ENCODE measurements at regions not wholly inside any gene's neighbourhood (a gene's known extent, or its start where the extent isn't known, plus 50 kb on each side); places are given as distances from the start of the nearest gene placed in this dataset.
A peak's percentile ranks its signal among the peaks of the same experiment; 100 is the strongest.
"Not testable (repeated sequence)": the region's sequence is repeated elsewhere in the genome, so short reads cannot be mapped to it uniquely, and the experiment has no call there.

DNA sequence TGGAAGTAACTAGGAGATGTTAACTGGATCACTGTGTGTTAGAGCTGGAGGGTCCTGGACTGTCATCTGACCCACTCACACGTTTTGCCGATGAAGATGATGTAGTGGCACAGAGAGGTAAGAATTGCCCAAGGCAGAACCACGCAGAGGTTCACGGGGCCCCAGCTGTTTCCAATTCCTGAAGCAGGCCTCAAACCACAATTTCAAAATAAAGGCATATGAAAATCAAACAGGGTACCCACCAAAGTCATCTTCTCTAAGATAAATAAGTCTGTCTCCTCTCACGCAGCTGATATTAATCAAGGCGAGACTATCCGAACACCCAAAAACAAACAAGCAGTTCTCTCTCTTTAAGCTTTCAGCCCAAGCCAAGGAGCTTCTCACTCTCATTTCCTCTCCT, 113.3 kb upstream of the JCAD start:
- DNase-seq (ENCODE audit: extremely low read depth, low read depth): no peak

DNA sequence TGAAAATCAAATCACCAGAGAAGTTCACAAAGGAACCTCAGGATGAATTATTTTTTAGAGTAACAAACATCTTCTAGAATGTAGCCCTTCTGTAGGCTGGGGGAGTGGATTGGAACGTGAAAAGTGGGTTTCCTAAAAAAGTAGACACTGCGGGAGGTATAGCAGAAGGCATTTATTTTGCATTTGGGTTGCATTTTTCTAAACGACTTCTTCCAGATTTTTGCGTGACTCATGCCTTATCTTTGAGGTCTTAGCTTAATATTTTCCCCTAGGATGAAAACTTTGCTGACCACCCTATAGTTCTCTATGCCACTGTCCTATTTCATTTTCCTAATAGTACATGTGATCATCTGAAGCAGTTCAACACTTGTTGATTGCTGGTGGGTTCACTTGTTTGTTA, 112.7 kb upstream of the JCAD start:
- DNase-seq (ENCODE audit: extremely low read depth, low read depth): no peak

DNA sequence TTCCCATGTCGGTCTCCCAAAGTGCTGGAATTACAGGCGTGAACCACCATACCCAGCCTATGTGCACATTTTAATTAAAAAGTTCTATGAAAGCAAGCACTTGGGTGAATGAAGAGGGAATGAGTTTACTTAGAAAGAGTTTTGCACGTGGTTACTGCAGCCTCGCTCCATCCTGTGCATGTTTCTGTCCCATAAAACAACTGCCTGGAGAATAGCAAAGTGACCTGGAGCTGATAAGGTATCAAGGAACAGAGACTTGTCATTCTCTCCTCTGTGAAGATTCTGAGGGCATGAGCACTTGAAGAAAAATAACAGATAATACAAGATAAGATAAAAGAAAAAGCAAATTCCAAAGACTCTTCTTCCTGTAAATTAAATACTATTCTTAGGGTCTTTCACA, 112.2 kb upstream of the JCAD start:
- DNase-seq (ENCODE audit: extremely low read depth, low read depth): no peak

DNA sequence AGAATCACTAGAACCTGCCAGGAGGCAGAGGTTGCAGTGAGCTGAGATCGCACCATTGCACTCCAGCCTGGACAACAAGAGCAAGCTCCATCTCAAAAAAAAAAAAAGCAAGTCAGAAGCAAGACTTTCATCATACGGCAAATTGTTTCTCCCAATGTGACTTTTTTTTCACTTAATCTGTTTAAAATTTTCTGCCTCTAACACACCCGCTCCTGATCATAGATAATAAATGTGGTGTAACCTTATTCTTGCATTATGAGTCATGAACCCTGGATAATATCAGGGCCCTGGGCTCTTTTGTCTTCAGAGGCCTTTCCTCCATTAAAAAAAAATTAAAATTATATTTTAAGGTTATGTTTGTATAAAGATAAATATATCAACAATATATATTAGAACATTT, 111.4 kb upstream of the JCAD start:
- DNase-seq (ENCODE audit: extremely low read depth, low read depth): no peak

DNA sequence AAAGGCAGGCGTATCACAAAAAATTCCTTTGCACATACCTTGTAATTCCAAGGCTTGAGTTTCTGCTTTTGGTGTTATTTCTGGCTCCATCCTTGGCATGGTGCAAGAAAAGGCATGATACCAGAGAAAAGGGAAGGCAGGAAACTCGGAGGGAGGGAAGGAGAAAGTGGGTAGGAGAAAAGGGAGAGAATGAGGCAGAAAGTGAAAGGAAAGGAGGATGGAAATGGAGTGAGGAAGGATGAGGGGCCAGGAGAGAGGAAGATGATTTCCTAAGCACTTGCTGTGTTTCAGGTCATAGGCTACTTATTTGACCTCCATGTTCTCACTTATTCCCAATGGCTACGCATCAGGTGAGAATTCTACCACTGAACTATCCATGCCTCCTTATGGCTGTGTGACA, 110.8 kb upstream of the JCAD start:
- DNase-seq (ENCODE audit: extremely low read depth, low read depth): no peak

DNA sequence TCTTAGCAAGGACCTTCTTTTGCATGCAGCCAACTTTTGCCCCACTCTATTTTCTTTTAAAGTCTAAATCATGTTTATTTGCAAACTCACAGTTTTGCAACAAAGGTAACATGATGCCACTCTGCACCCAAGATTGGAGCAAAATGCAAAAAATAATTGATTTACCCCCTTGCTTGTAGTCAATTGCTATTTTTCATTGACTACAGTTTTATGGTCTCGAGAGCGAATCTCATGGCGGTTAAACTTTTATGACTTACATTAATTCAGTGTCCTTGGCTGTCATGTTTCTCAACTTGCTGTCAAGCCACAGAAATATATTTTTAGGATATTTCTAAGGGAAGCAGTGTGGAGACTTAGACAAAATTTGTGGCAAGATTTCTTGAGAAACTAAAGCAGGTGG, 110.0 kb upstream of the JCAD start:
- DNase-seq (ENCODE audit: extremely low read depth, low read depth): no peak

DNA sequence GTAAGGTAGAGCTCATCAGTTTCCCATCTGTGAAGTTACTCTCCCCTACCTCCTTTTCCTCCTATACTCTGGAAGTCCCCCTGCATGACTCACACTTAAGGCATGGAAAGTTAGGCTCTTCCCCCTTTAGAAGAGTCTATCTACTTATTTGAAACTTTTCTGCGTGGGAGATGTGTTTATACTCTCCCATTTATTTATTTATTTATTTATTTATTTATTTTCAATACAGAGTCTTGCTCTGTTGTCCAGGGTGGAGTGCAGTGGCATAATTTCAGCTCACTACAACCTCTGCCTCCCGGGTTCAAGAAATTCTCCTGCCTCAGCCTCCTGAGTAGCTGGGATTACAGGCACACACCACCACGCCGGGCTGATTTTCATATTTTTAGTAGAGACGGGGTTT, 107.5 kb upstream of the JCAD start:
- no peak for DNase-seq (ENCODE audit: extremely low read depth, low read depth)

DNA sequence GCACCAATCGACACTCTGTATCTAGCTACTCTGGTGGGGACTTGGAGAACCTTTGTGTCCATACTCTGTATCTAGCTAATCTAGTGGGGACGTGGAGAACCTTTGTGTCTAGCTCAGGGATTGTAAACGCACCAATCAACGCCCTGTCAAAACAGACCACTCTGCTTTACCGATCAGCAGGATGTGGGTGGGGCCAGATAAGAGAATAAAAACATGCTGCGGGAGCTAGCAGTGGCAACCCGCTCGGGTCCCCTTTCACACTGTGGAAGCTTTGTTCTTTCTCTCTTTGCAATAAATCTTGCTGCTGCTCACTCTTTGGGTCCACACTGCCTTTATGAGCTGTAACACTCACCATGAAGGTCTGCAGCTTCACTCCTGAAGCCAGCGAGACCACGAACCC, 104.0 kb upstream of the JCAD start:
- not testable (repeated sequence) for DNase-seq (ENCODE audit: extremely low read depth, low read depth)

DNA sequence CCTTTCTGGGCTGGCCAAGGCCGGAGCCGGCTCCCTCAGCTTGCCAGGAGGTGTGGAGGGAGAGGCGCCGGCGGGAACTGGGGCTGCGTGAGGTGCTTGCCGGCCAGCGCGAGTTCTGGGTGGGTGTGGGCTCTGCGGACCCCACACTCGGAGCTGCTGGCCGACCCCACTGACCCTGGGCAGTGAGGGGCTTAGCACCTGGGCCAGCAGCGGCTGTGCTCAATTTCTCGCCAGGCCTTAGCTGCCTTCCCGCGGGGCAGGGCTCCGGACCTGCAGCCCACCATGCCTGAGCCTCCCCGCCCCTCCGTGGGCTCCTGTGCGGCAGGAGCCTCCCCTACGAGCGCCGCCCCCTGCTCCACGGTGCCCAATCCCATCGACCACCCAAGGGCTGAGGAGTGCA, 103.4 kb upstream of the JCAD start:
- DNase-seq (ENCODE audit: extremely low read depth, low read depth): not testable (repeated sequence)

DNA sequence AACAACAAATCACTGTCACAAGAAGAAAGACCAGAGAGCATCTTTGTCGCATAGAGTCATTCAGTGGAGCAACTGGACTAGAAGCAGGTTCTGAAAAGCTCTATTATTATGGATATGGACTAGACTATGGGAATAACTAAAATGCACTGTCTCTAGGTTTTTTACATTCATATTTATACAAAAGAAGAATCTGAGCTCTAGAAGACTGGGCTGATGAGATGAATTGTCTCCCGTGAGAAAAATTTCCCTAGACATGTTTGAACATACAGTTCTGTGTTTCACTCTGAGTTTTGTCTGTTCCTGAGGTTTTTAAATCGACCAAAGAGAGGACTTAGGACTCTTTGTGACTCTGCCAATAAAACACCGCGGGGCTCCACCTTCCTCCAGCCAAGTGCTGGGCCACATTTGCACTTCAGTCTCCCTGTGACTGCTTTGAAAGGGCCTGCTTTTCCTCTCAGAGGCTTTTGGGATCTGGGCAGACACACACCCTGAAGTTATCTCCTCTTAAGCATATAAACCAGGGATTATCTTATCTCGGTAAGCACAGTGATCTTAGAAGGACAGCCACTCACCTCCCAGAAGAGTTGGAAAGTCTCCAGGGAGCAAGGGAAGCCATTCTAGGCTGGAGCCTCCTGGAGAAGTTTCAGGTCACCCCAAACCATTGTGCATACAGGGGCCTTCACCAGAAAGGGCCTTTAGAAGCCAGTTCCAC, 101.0 kb upstream of the JCAD start:
- no peak for DNase-seq (ENCODE audit: extremely low read depth, low read depth)

DNA sequence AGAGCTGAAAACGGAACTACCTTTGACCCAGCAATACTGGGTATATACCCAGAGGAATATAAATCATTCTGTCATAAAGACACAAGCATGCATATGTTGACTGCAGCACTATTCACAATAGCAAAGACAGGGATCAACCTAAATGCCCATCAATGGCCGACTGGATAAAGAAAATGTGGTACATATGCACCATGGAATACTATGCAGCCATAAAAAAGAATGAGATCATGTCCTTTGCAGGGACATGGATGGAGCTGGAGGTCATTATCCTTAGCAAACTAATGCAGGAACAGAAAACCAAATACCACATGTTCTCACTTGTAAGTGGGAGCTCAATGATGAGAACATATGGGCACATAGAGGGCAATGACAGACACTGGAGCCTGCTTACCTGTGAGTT, 100.2 kb upstream of the JCAD start:
- DNase-seq (ENCODE audit: extremely low read depth, low read depth): not testable (repeated sequence)

DNA sequence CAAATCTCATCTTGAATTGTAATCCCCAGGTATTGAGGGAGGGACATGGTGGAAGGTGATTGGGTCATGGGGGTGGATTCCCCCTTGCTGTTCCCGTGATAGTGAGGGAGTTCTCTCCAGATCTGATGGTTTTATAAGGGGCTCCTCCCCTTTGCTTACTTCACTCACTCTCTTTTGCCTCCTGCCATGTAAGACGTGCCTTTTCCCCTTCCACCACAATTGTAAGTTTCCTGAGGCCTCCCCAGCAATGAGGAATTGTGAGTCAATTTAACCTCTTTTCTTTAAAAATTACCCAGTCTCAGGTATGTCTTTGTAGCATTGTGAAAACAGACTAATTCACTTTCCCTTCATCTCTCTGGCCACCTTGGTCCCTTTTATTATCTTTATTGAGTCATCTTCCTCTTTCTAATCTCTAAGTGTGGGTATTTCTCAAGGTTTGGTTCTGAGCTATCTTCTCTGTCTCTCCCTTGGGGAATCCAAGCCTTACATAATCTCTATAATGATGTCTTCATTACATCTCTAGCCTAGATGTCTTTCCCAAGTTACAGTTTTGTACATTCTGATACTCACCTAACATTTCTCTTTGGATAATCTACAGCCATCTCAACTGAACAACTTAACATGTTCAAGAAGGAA, 99.1 kb upstream of the JCAD start:
- DNase-seq (ENCODE audit: extremely low read depth, low read depth): no peak

DNA sequence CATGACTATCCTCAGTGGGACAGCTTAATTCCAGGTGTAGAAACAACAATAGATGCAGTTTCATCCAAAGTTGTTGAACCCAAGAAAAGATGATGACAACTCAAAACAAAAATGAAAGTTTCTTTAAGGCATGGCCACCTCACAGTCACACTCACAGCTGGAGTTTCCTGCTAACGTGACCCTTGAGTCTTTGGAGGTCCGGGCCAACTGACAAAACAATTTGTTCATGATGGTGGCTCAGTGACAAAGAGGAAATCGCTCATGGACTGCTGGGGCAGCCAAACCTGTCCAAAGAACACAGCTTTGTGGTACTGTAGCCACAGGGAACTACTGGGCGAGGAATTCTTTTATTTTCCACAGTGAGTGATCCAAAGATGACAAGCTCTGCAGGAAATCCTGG, 96.0 kb upstream of the JCAD start:
- no peak for DNase-seq (ENCODE audit: extremely low read depth, low read depth)

DNA sequence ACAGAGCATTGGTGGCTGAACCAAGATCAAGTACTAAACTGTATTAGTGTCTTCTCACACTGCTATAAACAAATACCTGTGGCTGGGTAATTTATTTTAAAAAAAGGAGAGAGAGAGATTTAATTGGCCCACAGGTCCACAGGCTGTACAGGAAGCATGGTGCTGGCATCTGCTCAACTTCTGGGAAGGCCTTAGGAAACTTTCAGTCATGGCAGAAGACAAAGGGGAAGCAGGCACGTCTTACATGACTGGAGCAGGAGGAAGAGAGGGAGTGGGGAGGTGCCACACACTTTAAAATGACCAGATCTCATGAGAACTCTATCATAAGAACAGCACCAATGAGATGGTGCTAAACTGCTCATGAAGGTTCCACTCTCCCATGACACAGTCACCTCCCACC, 95.2 kb upstream of the JCAD start:
- no peak for DNase-seq (ENCODE audit: extremely low read depth, low read depth)

DNA sequence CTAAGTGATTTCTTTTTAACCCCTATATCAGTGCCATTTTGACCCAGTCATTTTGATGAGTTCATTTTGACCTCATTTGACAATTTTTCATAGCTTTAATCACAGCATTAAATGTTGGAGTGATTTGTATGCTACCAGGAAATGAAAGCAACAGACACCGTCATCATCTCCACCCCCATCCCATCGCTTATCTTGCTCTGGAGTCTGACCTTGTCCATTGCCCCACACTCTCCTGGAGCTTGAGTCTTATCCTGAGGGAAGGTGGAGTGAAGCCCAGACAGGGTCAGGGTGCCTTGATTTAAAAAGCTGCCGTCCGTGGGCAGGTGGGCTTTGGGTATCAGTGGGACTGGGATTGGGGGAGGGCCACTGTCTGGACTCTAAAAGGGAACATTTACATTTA, 94.7 kb upstream of the JCAD start:
- no peak for DNase-seq (ENCODE audit: extremely low read depth, low read depth)

DNA sequence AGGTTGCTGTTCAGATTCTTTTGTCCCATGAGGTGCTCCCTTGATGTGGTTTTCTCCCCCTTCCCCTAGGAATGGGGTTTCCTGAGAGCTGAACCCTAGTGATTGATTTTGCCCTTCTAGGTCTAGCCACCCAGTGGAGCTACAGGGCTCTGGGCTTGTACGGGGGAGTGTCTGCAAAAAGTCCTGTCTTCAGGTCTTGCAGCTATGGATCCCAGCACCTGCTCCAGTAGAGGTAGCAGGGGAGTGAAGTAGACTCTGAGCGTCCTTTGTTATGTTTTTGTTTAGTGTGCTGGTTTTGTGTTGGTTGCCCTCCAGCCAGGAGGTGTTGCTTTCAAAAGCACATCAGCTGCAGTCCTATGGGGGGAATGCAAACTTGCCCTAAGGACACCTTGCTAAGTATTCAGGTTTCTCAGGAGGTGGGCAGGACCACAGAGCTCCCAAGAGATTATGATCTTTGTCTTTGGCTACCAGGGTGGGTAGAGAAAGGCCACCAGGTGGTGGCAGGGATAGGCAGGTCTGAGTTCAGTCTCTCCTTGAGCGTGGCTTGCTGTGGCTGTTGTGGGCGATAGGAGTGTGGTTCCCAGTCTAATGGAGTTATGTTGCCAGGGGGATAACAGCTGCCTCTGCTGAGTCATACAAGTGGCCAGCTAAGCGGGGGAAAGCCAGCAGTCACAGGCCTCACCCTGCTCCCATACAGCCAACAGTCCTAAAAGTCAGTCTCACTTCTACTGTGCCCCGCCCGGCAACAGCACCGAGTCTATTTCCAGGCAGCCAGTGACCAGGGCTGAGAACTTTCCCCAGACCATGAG, 92.4 kb upstream of the JCAD start:
- DNase-seq (ENCODE audit: extremely low read depth, low read depth): peak; percentile 12

DNA sequence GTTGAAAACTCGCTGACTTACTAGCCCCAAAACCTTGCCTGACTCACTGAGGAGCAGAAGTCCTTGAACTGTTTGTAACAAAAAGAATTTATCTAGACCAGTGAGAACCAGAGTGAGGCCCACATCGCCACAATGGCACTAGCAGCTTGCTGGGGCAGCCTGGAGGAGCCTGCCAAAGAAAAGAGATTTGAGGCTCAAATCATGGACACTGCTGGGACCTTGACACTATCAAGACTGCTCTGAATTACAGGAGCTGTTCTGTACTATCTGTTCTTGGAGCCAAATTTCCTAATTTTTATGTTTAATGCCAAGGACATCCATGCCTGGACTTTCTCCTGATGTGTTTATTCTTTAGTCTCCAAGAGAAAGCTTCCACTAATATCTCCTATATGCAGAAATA, 82.0 kb upstream of the JCAD start:
- DNase-seq (ENCODE audit: extremely low read depth, low read depth): no peak

DNA sequence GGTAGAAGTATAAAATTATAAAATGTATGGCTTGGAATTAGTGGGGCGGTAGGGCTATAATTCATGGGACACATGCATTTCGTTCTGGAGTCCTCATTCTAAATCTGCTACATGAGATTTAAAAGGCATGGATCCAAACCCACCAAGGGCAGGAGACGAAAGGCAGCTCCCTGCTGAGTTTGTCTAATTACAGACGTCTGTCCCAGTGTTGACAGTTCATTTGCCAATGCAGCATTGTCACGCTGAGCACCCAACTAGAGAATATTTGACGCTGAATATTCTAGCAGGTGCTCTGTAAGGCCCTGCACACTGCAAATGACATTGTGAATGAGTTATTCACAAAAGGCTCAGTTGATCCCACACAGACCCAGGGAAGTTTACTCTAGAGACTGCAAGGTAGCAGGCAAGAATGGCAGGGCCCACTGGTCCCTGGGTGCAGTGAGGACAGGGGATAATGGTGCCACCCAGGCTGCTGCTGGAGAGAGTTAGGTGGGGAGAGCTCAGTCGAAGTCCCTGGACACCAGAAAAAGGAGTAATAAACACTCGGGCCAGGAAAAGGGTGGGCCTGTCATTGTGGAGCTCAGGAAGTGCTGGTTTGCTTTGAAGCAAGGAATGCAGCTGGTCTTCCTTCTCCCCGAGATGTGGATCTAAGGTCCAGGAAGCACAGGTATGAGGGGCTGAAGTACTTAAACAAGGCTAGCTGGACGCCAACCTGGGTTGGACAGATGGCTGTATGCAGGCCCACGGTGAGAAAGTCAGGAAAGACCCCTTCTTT, 75.0 kb upstream of the JCAD start:
- DNase-seq (ENCODE audit: extremely low read depth, low read depth): no peak

DNA sequence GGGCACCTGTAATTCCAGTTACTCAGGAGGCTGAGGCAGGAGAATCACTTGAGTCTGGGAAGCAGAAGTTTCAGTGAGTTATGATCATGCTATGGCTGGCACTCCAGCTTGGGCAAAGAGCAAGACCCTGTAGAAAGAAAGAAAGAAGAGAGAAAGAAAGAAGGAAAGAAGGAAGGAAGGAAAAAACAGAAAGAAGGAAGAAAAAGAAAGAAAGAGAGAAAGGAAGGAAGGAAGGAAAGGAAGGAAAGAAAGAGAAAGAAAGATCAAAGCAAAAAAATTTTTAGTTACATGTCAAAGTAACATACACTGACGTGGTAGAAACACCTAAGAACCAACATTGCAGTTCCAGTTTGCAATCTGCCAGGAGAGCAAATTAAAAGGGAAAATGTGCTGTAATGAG, 73.8 kb upstream of the JCAD start:
- DNase-seq (ENCODE audit: extremely low read depth, low read depth): no peak

DNA sequence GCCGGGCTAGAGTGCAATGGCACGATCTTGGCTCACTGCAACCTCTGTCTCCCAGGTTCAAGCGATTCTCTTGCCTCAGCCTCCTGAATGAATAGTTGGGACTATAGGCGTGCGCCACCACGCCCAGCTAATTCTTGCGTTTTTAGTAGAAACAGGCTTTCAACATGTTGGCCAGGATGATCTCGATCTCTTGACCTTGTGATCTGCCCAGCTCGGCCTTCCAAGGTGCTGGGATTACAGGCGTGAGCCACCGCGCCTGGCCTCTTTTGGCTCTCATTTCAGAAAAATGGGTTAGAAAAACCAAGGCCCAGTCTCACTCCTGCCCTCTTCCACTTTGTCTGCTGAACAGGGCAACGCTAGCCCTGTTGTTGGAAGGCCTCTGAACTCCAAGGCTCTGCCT, 72.0 kb upstream of the JCAD start:
- not testable (repeated sequence) for DNase-seq (ENCODE audit: extremely low read depth, low read depth)

DNA sequence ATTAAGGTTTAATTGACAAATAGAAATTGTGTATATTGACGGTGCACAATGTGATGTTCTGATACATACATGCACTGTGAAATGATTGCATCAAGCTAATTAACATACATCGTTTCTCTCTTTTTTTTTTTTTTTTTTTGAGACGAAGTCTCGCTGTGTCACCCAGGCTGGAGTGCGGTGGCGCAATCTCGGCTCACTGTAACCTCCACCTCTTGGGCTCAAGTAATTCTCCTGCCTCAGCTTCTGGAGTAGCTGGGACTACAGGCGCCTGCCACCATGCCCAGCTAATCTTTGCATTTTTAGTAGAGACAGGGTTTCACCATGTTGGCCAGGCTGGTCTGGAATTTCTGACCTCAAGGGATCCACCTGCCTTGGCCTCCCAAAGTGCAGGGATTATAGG, 69.9 kb upstream of the JCAD start:
- DNase-seq (ENCODE audit: extremely low read depth, low read depth): not testable (repeated sequence)

Measured in NCI-H460 (cell line).